ENCODE measurements at regions not wholly inside any gene's neighbourhood (a gene's known extent, or its start where the extent isn't known, plus 50 kb on each side); places are given as distances from the start of the nearest gene placed in this dataset.

GRCh38 chr10:4723860-4724259, 102.1 kb upstream of the AKR1E2 start:
- CTCF ChIA-PET, result no interaction called here
- no TSS peak for BruUV-seq (replicated peaks)
- H3K4me3 Mint-ChIP-seq (ENCODE audit: low read depth, unreplicated experiment), result no peak overlapping the region
- peaks cover 51% of the 10 kb centered on the region for H3K4me1 Mint-ChIP-seq (ENCODE audit: low read depth, unreplicated experiment)
- peaks cover 14% of the 10 kb centered on the region for H3K36me3 Mint-ChIP-seq (ENCODE audit: insufficient read depth, unreplicated experiment)
- peaks cover 2% of the 10 kb centered on the region for H3K9me3 Mint-ChIP-seq (ENCODE audit: low read depth, unreplicated experiment)
- TF ChIP-seq CTCF (IDR thresholded peaks at IDR 0.05; ENCODE audit: unreplicated experiment), result no peak
- H3K27ac Mint-ChIP-seq (ENCODE audit: unreplicated experiment), result peak overlapping the region; percentile 95
- intact Hi-C loops (cut with micrococcal nuclease; ENCODE audit: unreplicated experiment), result no loop called here
- no peaks in the 10 kb centered on the region for H3K27me3 Mint-ChIP-seq (ENCODE audit: unreplicated experiment)
- DNase-seq, result no peak

- intact Hi-C loops (cut with micrococcal nuclease; ENCODE audit: unreplicated experiment), result no loop called here
- peaks cover 44% of the 10 kb centered on the region for H3K4me1 Mint-ChIP-seq (ENCODE audit: low read depth, unreplicated experiment)
- peaks cover 2% of the 10 kb centered on the region for H3K9me3 Mint-ChIP-seq (ENCODE audit: low read depth, unreplicated experiment)
- BruUV-seq (replicated peaks), result no TSS peak
- H3K27ac Mint-ChIP-seq (ENCODE audit: unreplicated experiment), result peak overlapping the region; percentile 54
- H3K27me3 Mint-ChIP-seq (ENCODE audit: unreplicated experiment), result no peaks in the 10 kb centered on the region
- peaks cover 7% of the 10 kb centered on the region for H3K36me3 Mint-ChIP-seq (ENCODE audit: insufficient read depth, unreplicated experiment)
- no peak overlapping the region for H3K4me3 Mint-ChIP-seq (ENCODE audit: low read depth, unreplicated experiment)
- CTCF ChIA-PET, result no interaction called here
- peak; percentile 43 for DNase-seq
- no peak for TF ChIP-seq CTCF (IDR thresholded peaks at IDR 0.05; ENCODE audit: unreplicated experiment)
Measured at GRCh38 chr10:4721999-4722753, 103.8 kb upstream of the AKR1E2 start.

GRCh38 chr10:4720463-4720862, 105.5 kb upstream of the AKR1E2 start:
- H3K4me3 Mint-ChIP-seq (ENCODE audit: low read depth, unreplicated experiment), result no peak overlapping the region
- TF ChIP-seq CTCF (IDR thresholded peaks at IDR 0.05; ENCODE audit: unreplicated experiment), result no peak
- H3K27me3 Mint-ChIP-seq (ENCODE audit: unreplicated experiment), result no peaks in the 10 kb centered on the region
- H3K36me3 Mint-ChIP-seq (ENCODE audit: insufficient read depth, unreplicated experiment), result no peaks in the 10 kb centered on the region
- BruUV-seq (replicated peaks), result no TSS peak
- H3K9me3 Mint-ChIP-seq (ENCODE audit: low read depth, unreplicated experiment), result peaks cover 2% of the 10 kb centered on the region
- intact Hi-C loops (cut with micrococcal nuclease; ENCODE audit: unreplicated experiment), result no loop called here
- H3K27ac Mint-ChIP-seq (ENCODE audit: unreplicated experiment), result peak overlapping the region; percentile 73
- CTCF ChIA-PET, result no interaction called here
- H3K4me1 Mint-ChIP-seq (ENCODE audit: low read depth, unreplicated experiment), result peaks cover 35% of the 10 kb centered on the region
- no peak for DNase-seq

- peaks cover 37% of the 10 kb centered on the region for H3K4me1 Mint-ChIP-seq (ENCODE audit: low read depth, unreplicated experiment)
- H3K4me3 Mint-ChIP-seq (ENCODE audit: low read depth, unreplicated experiment), result no peak overlapping the region
- peak overlapping the region; percentile 73 for H3K27ac Mint-ChIP-seq (ENCODE audit: unreplicated experiment)
- BruUV-seq (replicated peaks), result no TSS peak
- TF ChIP-seq CTCF (IDR thresholded peaks at IDR 0.05; ENCODE audit: unreplicated experiment), result no peak
- intact Hi-C loops (cut with micrococcal nuclease; ENCODE audit: unreplicated experiment), result no loop called here
- no peak for DNase-seq
- no peaks in the 10 kb centered on the region for H3K36me3 Mint-ChIP-seq (ENCODE audit: insufficient read depth, unreplicated experiment)
- no peaks in the 10 kb centered on the region for H3K27me3 Mint-ChIP-seq (ENCODE audit: unreplicated experiment)
- CTCF ChIA-PET, result interaction anchor here (1.4 kb wide), 1 partner anchor 13 kb away, joined by 3 read pairs; no protein-coding TSS in a partner anchor
- H3K9me3 Mint-ChIP-seq (ENCODE audit: low read depth, unreplicated experiment), result peaks cover 2% of the 10 kb centered on the region
Measured at GRCh38 chr10:4719671-4720070, 106.3 kb upstream of the AKR1E2 start.

All from Calu3 (cell line).